ENCODE measurements at regions not wholly inside any gene's neighbourhood (a gene's known extent, or its start where the extent isn't known, plus 50 kb on each side); places are given as distances from the start of the nearest gene placed in this dataset.

GRCh38 chr2:216944733-216945132 lies 84.9 kb upstream of the TNP1 start:
- no peaks in the 10 kb centered on the region for H3K36me3 ChIP-seq (ENCODE audit: control insufficient read depth, insufficient read depth, low read length)
- ChIA-PET CTCF (interaction anchor here (1.1 kb wide), 1 partner anchor 14 kb away, joined by 3 read pairs; no protein-coding TSS in a partner anchor), POLR2A (no interaction called here)
- no peak for TF ChIP-seq CTCF (IDR thresholded peaks at IDR 0.05; ENCODE audit: insufficient read depth, low read depth, low read length)
- peaks cover 4% of the 10 kb centered on the region for H3K27me3 ChIP-seq (ENCODE audit: control insufficient read depth, insufficient read depth, low read length)
- DNase-seq (ENCODE audit: low read depth) = no peak
- H3K4me3 ChIP-seq (ENCODE audit: low read depth, low read length) = no peak overlapping the region

GRCh38 chr2:216943109-216943508 lies 83.2 kb upstream of the TNP1 start:
- H3K4me3 ChIP-seq (ENCODE audit: low read depth, low read length) = no peak overlapping the region
- ChIA-PET CTCF (interaction anchor here (0.6 kb wide), 1 partner anchor 451 kb away, joined by 3 read pairs; no protein-coding TSS in a partner anchor), POLR2A (no interaction called here)
- H3K36me3 ChIP-seq (ENCODE audit: control insufficient read depth, insufficient read depth, low read length) = no peaks in the 10 kb centered on the region
- no peak for DNase-seq (ENCODE audit: low read depth)
- H3K27me3 ChIP-seq (ENCODE audit: control insufficient read depth, insufficient read depth, low read length) = peaks cover 4% of the 10 kb centered on the region
- no peak for TF ChIP-seq CTCF (IDR thresholded peaks at IDR 0.05; ENCODE audit: insufficient read depth, low read depth, low read length)

GRCh38 chr2:216942465-216942864 lies 82.6 kb upstream of the TNP1 start:
- CTCF ChIA-PET = no interaction called here
- Histone ChIP-seq H3K36me3 (ENCODE audit: control insufficient read depth, insufficient read depth, low read length) (no peaks in the 10 kb centered on the region), H3K27me3 (ENCODE audit: control insufficient read depth, insufficient read depth, low read length) (peaks cover 4% of the 10 kb centered on the region), H3K4me3 (ENCODE audit: low read depth, low read length) (no peak overlapping the region)
- no peak for DNase-seq (ENCODE audit: low read depth)
- POLR2A ChIA-PET = no interaction called here
- no peak for TF ChIP-seq CTCF (IDR thresholded peaks at IDR 0.05; ENCODE audit: insufficient read depth, low read depth, low read length)

GRCh38 chr2:216942016-216942415 lies 82.2 kb upstream of the TNP1 start:
- Histone ChIP-seq H3K27me3 (ENCODE audit: control insufficient read depth, insufficient read depth, low read length) (peaks cover 4% of the 10 kb centered on the region), H3K4me3 (ENCODE audit: low read depth, low read length) (no peak overlapping the region), H3K36me3 (ENCODE audit: control insufficient read depth, insufficient read depth, low read length) (no peaks in the 10 kb centered on the region)
- ChIA-PET CTCF (no interaction called here), POLR2A (no interaction called here)
- TF ChIP-seq CTCF (IDR thresholded peaks at IDR 0.05; ENCODE audit: insufficient read depth, low read depth, low read length) = no peak
- no peak for DNase-seq (ENCODE audit: low read depth)

GRCh38 chr2:216936954-216937357 lies 77.1 kb upstream of the TNP1 start:
- H3K4me3 ChIP-seq (ENCODE audit: low read depth, low read length) = no peak overlapping the region
- H3K36me3 ChIP-seq (ENCODE audit: control insufficient read depth, insufficient read depth, low read length) = no peaks in the 10 kb centered on the region
- H3K27me3 ChIP-seq (ENCODE audit: control insufficient read depth, insufficient read depth, low read length) = peaks cover 5% of the 10 kb centered on the region
- ChIA-PET POLR2A (no interaction called here), CTCF (no interaction called here)
- DNase-seq (ENCODE audit: low read depth) = no peak
- no peak for TF ChIP-seq CTCF (IDR thresholded peaks at IDR 0.05; ENCODE audit: insufficient read depth, low read depth, low read length)

Data from BJ (cell line).